ENCODE measurements at regions not wholly inside any gene's neighbourhood (a gene's known extent, or its start where the extent isn't known, plus 50 kb on each side); places are given as distances from the start of the nearest gene placed in this dataset.

GRCh38 chrX:38864165-38864564 lies 62.9 kb downstream of the MID1IP1 start:
- TF ChIP-seq CTCF (IDR thresholded peaks at IDR 0.05; ENCODE audit: low read depth, low read length, missing control alignments): no peak
- DNase-seq (ENCODE audit: low read depth): no peak
- in situ Hi-C loops (cut with HindIII; ENCODE audit: low sequenced_read_pairs): no loop called here

DNA sequence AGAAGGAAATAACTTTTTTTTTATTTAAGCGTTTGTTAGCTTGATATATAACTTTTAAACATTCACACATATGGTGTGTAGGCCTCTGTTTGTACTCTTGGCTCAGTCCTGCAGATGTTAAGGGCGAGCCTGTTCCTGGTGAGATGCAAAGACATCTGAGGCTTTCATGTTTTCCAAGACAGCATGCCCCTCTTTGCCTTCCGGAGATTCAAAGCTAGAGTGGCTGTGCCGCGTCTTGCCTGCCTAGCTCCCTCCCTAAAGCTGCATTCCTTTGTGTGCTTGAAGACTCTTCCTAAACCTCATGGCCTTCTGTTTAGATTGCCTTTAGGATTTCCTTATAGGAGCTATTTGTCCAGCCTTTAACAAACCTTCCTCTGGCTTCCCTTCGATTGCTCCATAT lies 67.1 kb downstream of the MID1IP1 start:
- in situ Hi-C loops (cut with HindIII; ENCODE audit: low sequenced_read_pairs): no loop called here
- no peak for TF ChIP-seq CTCF (IDR thresholded peaks at IDR 0.05; ENCODE audit: low read depth, low read length, missing control alignments)
- H3K4me3 ChIP-seq (ENCODE audit: low read depth, low read length): no peak overlapping the region
- DNase-seq (ENCODE audit: low read depth): no peak

More at GRCh38 chrX:38864165-38864564, 62.9 kb downstream of the MID1IP1 start:
- H3K4me3 ChIP-seq (ENCODE audit: low read depth, low read length): no peak overlapping the region

DNA sequence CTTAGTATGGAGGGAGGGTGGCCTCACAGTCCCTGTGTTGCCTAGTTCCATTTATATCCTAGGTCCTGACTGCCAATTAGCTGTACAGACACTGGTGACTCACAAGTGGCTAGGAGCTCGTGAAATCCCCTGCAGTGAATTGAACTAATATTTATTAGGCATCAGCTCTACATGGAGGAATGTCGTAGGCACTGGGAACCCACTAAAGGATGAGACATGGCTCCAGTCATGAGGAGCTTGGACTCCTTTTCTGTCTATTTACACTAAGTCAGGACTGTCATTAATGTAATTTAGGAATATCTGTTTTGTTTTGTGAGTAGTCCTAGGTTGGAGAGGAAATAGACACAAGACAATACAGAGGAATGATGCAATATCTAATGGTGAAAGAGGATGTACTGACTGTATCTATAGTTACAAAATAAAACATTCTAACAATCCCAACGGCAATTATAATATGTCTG lies 67.7 kb downstream of the MID1IP1 start:
- no peak for DNase-seq (ENCODE audit: low read depth)
- TF ChIP-seq CTCF (IDR thresholded peaks at IDR 0.05; ENCODE audit: low read depth, low read length, missing control alignments): no peak
- in situ Hi-C loops (cut with HindIII; ENCODE audit: low sequenced_read_pairs): no loop called here
- no peak overlapping the region for H3K4me3 ChIP-seq (ENCODE audit: low read depth, low read length)

- in situ Hi-C loops (cut with HindIII; ENCODE audit: low sequenced_read_pairs): no loop called here
- DNase-seq (ENCODE audit: low read depth): no peak
- TF ChIP-seq CTCF (IDR thresholded peaks at IDR 0.05; ENCODE audit: low read depth, low read length, missing control alignments): no peak
- H3K4me3 ChIP-seq (ENCODE audit: low read depth, low read length): no peak overlapping the region
Measured at GRCh38 chrX:38870361-38870895, 69.2 kb downstream of the MID1IP1 start.

DNA sequence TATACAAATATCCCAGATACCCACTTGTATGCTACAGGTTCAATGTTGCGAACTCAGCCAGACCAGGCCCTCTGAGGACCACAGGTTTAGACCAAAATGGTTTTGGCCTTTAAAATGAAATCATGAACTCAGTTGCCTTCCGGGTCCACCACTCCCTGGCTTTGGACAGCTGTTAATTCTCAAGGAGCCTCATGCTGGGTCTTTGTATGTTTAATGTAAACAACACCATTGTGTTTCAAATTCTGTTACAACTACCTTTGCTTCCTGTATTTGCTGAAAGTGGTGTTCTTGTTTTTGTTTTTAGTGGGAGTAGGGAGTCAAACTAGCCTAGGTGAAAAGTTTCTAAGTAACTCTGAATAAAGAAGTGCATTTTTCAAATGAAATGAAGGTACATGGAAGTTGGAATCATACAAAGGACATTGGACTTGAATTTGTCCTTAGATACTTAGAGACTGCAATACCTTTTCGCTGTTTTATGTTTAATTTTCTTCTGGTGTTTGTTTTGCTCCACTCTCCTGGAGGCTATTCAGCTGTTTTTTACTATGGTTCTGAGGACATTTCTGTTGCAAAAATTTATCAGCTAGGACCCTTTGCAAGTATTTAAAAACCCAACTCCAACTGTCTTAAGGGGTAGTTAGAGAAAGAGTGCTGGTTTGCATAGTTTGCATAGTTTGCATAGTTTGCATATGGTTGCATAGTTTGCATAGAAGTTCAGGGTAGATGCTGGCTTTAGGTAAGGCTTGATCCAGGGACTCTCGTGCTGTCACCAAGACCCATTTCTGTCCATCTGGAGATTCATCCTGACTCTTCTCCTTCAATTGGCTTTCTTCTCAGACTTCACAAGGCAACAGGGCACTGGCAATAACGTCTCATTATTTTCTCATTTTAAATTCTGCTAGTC lies 70.1 kb downstream of the MID1IP1 start:
- H3K4me3 ChIP-seq (ENCODE audit: low read depth, low read length): no peak overlapping the region
- DNase-seq (ENCODE audit: low read depth): no peak
- TF ChIP-seq CTCF (IDR thresholded peaks at IDR 0.05; ENCODE audit: low read depth, low read length, missing control alignments): no peak
- in situ Hi-C loops (cut with HindIII; ENCODE audit: low sequenced_read_pairs): no loop called here

DNA sequence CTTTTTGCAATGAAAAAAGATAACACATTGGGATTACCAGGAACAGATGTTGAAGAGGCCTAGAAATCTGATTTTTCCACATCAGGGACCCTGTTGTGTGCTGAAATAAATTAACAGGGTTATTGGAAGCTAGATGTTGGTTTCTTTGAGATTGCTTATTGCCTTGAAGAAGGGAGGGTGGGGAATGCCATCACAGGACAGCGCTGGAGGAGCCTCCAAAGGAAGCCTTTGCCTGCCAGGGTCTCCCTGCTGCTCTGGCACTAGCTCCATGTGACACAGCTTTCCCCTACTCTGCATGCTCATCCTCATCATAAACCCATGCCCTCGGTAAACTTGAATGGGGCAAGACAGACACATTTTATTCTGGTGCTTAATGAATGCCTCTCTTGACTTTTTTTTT lies 76.1 kb downstream of the MID1IP1 start:
- in situ Hi-C loops (cut with HindIII; ENCODE audit: low sequenced_read_pairs): no loop called here
- H3K4me3 ChIP-seq (ENCODE audit: low read depth, low read length): no peak overlapping the region

More for the DNA sequence above, 76.1 kb downstream of the MID1IP1 start:
- no peak for DNase-seq (ENCODE audit: low read depth)
- TF ChIP-seq CTCF (IDR thresholded peaks at IDR 0.05; ENCODE audit: low read depth, low read length, missing control alignments): no peak
